Vagina (tissue), 2 donors: ENCODE measurements at regions not wholly inside any gene's neighbourhood (a gene's known extent, or its start where the extent isn't known, plus 50 kb on each side); places are given as distances from the start of the nearest gene placed in this dataset.

Experiments
- DNase-seq, 2 donors: peaks; one replicate each; pipeline ENCODE4 v3.0.0-alpha.2; 2017; ENCODE audit errors: extremely low spot score in 2 of 2
- H3K27ac ChIP-seq: fragments of 200-600 bp; sonication (generic); one replicate; pipeline ENCODE4 v1.5.1; 2019
- H3K27me3 ChIP-seq: fragments of 200-600 bp; sonication (generic); one replicate; pipeline ENCODE4 v1.5.1; 2019
- H3K36me3 ChIP-seq, 2 donors: fragments of 200-600 bp; sonication (generic); one replicate each; pipeline ENCODE4 v1.5.1; 2017 to 2019
- H3K4me1 ChIP-seq: fragments of 200-600 bp; sonication (generic); one replicate; pipeline ENCODE4 v1.5.1; 2019
- H3K4me3 ChIP-seq, 2 donors: fragments of 200-600 bp; sonication (generic); 1 replicate in 1 of 2; 2 replicates in 1 of 2; pipeline ENCODE4 v1.5.1; 2016 to 2019
- H3K9me3 ChIP-seq: fragments of 200-600 bp; sonication (generic); one replicate; pipeline ENCODE4 v1.5.1; 2019
- CTCF ChIP-seq, 3 experiments: fragments of 450-650 bp in 2 of 3; fragments of 200-600 bp in 1 of 3; sonication (generic) in 1 of 3; IDR thresholded peaks; one replicate each; pipeline ENCODE4 v1.5.1; 2017 to 2019; ENCODE audit warnings: antibody characterized with exemption in 3 of 3, mild to moderate bottlenecking in 2 of 3, moderate library complexity in 2 of 3
- POLR2A ChIP-seq, 2 donors: fragments of 450-650 bp; IDR thresholded peaks; one replicate each; pipeline ENCODE4 v1.6.1; 2017; ENCODE audit warnings: antibody characterized with exemption in 2 of 2, mild to moderate bottlenecking in 2 of 2, moderate library complexity in 2 of 2
- POLR2AphosphoS5 ChIP-seq, 2 donors: sonication (generic); formaldehyde crosslinking; IDR thresholded peaks; one replicate each; pipeline ENCODE4 v1.9.0; 2017; ENCODE audit warnings: antibody characterized with exemption in 2 of 2, mild to moderate bottlenecking in 2 of 2, low read depth in 1 of 2; ENCODE audit not compliant: insufficient read depth in 1 of 2
- intact Hi-C: fragments of 100-400 bp; cut with DNase I; formaldehyde crosslinking; loops from one replicate; pipeline ENCODE4 v1.15.1; 2023

- no peaks in the 10 kb centered on the region for H3K9me3 ChIP-seq
- TF ChIP-seq CTCF (IDR thresholded peaks at IDR 0.05), result no peak
- TF ChIP-seq POLR2AphosphoS5 (IDR thresholded peaks at IDR 0.05; ENCODE audit: insufficient read depth in 1 of 2, low read depth in 1 of 2), result no peak
- TF ChIP-seq POLR2A (IDR thresholded peaks at IDR 0.05), result no peak
- no peaks in the 10 kb centered on the region for H3K4me1 ChIP-seq
- H3K27ac ChIP-seq, result no peak overlapping the region
- no peaks in the 10 kb centered on the region for H3K36me3 ChIP-seq
- no peak for DNase-seq
- intact Hi-C loops, result no loop called here
- no peak overlapping the region for H3K4me3 ChIP-seq
- H3K27me3 ChIP-seq, result no peaks in the 10 kb centered on the region
Observed at GRCh38 chr7:13682626-13683025, 306.8 kb downstream of the ETV1 start.

GRCh38 chr7:13687500-13687899 is 302.0 kb downstream of the ETV1 start:
- Histone ChIP-seq H3K27me3 (no peaks in the 10 kb centered on the region), H3K9me3 (no peaks in the 10 kb centered on the region), H3K27ac (no peak overlapping the region), H3K4me1 (no peaks in the 10 kb centered on the region), H3K4me3 (no peak overlapping the region), H3K36me3 (no peaks in the 10 kb centered on the region)
- TF ChIP-seq POLR2A (IDR thresholded peaks at IDR 0.05) (no peak), CTCF (IDR thresholded peaks at IDR 0.05) (no peak), POLR2AphosphoS5 (IDR thresholded peaks at IDR 0.05; ENCODE audit: insufficient read depth in 1 of 2, low read depth in 1 of 2) (no peak)
- intact Hi-C loops, result no loop called here
- DNase-seq, result no peak

- H3K36me3 ChIP-seq, result no peaks in the 10 kb centered on the region
- no peak for DNase-seq
- H3K27ac ChIP-seq, result no peak overlapping the region
- H3K4me3 ChIP-seq, result no peak overlapping the region
- H3K4me1 ChIP-seq, result no peaks in the 10 kb centered on the region
- H3K9me3 ChIP-seq, result no peaks in the 10 kb centered on the region
- no peaks in the 10 kb centered on the region for H3K27me3 ChIP-seq
- TF ChIP-seq POLR2AphosphoS5 (IDR thresholded peaks at IDR 0.05; ENCODE audit: insufficient read depth in 1 of 2, low read depth in 1 of 2) (no peak), CTCF (IDR thresholded peaks at IDR 0.05) (no peak), POLR2A (IDR thresholded peaks at IDR 0.05) (no peak)
- intact Hi-C loops, result no loop called here
Observed at GRCh38 chr7:13692548-13692947, 296.9 kb downstream of the ETV1 start.

GRCh38 chr7:13702251-13702650 is 287.2 kb downstream of the ETV1 start:
- no peak for DNase-seq
- Histone ChIP-seq H3K36me3 (no peaks in the 10 kb centered on the region), H3K27me3 (no peaks in the 10 kb centered on the region), H3K9me3 (no peaks in the 10 kb centered on the region), H3K4me1 (no peaks in the 10 kb centered on the region), H3K27ac (no peak overlapping the region), H3K4me3 (no peak overlapping the region)
- intact Hi-C loops, result no loop called here
- TF ChIP-seq CTCF (IDR thresholded peaks at IDR 0.05), result no peak
- TF ChIP-seq POLR2A (IDR thresholded peaks at IDR 0.05), result no peak
- no peak for TF ChIP-seq POLR2AphosphoS5 (IDR thresholded peaks at IDR 0.05; ENCODE audit: insufficient read depth in 1 of 2, low read depth in 1 of 2)

- intact Hi-C loops, result no loop called here
- no peak for DNase-seq
- H3K9me3 ChIP-seq, result no peaks in the 10 kb centered on the region
- no peak for TF ChIP-seq POLR2AphosphoS5 (IDR thresholded peaks at IDR 0.05; ENCODE audit: insufficient read depth in 1 of 2, low read depth in 1 of 2)
- TF ChIP-seq POLR2A (IDR thresholded peaks at IDR 0.05), result no peak
- TF ChIP-seq CTCF (IDR thresholded peaks at IDR 0.05), result no peak
- no peaks in the 10 kb centered on the region for H3K4me1 ChIP-seq
- H3K27me3 ChIP-seq, result no peaks in the 10 kb centered on the region
- H3K27ac ChIP-seq, result no peak overlapping the region
- no peak overlapping the region for H3K4me3 ChIP-seq
- H3K36me3 ChIP-seq, result no peaks in the 10 kb centered on the region
Observed at GRCh38 chr7:13708670-13709069, 280.8 kb downstream of the ETV1 start.
